Retinal pigment epithelial cell (primary cell): ENCODE measurements at regions not wholly inside any gene's neighbourhood (a gene's known extent, or its start where the extent isn't known, plus 50 kb on each side); places are given as distances from the start of the nearest gene placed in this dataset.

Experiments
- DNase-seq: peaks from one replicate; pipeline ENCODE4 v3.0.0-alpha.2; 2010; ENCODE audit warnings: low read depth
- H3K4me3 ChIP-seq: 2 replicates; pipeline ENCODE4 v1.5.1; 2011; ENCODE audit warnings: mild to moderate bottlenecking, low read length, control low read depth, moderate library complexity
- TF ChIP-seq, protein P1 (sequence below): conservative IDR thresholded peaks from 2 replicates; pipeline ENCODE4 v1.5.1; 2011; ENCODE audit warnings: low read depth, low read length, control low read depth, inconsistent platforms

DNA sequence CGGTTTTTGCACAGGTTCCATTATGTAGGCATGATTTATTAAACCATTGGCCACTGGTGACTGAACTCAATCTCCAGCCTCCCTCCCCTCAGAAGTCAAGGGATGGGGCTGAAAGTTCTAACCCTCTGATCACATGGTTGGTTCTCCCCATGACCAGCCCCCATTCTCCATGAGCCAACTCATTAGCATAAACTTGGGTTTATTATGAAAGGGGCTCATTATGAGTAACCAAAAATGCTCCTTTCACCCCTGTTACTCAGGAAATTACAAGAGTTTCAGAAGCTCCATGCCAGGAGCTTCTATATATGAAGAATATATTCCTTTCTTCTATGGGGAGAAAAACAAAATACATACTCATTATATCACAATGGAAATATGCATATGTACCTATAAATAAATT lies 555.3 kb downstream of the HS3ST4 start:
- H3K4me3 ChIP-seq = no peak overlapping the region
- no peak for DNase-seq
- TF ChIP-seq, protein P1, sequence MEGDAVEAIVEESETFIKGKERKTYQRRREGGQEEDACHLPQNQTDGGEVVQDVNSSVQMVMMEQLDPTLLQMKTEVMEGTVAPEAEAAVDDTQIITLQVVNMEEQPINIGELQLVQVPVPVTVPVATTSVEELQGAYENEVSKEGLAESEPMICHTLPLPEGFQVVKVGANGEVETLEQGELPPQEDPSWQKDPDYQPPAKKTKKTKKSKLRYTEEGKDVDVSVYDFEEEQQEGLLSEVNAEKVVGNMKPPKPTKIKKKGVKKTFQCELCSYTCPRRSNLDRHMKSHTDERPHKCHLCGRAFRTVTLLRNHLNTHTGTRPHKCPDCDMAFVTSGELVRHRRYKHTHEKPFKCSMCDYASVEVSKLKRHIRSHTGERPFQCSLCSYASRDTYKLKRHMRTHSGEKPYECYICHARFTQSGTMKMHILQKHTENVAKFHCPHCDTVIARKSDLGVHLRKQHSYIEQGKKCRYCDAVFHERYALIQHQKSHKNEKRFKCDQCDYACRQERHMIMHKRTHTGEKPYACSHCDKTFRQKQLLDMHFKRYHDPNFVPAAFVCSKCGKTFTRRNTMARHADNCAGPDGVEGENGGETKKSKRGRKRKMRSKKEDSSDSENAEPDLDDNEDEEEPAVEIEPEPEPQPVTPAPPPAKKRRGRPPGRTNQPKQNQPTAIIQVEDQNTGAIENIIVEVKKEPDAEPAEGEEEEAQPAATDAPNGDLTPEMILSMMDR = no peak

DNA sequence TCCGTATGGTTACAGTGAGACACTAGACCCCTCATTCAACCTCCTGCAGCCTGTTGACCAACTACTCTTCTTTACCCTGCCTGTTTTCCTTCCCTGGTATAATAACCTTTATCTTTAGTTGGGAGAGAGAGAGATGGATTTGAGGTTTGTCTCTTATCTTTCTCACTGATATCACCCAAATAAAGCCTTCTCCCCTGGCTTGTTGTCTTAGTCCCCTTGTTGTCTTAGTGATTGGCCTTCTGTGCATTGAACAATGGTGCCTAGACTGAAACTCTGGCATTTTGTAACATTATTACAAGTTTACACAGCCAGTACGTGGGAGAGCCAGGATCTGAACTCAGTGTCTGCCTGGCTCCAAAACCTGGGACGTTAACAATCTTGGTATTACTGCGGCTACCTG lies 560.8 kb downstream of the HS3ST4 start:
- no peak for DNase-seq
- TF ChIP-seq, protein P1 = no peak
- H3K4me3 ChIP-seq = no peak overlapping the region

- H3K4me3 ChIP-seq = no peak overlapping the region
- TF ChIP-seq, protein P1 = no peak
- DNase-seq = no peak
Observed at GRCh38 chr16:26261621-26262020, 569.9 kb downstream of the HS3ST4 start.

- TF ChIP-seq, protein P1 = no peak
- no peak overlapping the region for H3K4me3 ChIP-seq
- no peak for DNase-seq
Observed at GRCh38 chr16:26263406-26263805, 571.6 kb downstream of the HS3ST4 start.

DNA sequence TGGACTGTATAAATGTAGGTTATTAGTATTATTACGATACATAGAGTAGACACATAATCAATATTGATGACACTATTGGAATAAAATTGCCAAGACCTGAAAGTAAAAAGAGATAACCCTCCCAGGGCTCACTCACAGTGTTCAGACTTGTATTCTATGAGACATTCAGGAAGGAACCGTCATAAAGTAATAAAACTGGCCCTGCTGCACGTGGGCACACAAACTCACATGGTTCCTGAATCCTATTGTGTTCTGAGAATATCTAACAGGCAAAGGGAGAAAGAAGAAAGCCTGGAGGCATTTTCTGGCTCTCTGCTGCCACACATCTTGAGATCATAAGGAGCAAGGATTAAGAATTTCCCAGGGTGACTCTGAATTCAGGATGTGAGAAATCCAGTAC lies 575.9 kb downstream of the HS3ST4 start:
- H3K4me3 ChIP-seq = no peak overlapping the region
- no peak for DNase-seq
- TF ChIP-seq, protein P1 = no peak

GRCh38 chr16:26269673-26270072 lies 577.9 kb downstream of the HS3ST4 start:
- TF ChIP-seq, protein P1 = no peak
- H3K4me3 ChIP-seq = no peak overlapping the region
- no peak for DNase-seq

DNA sequence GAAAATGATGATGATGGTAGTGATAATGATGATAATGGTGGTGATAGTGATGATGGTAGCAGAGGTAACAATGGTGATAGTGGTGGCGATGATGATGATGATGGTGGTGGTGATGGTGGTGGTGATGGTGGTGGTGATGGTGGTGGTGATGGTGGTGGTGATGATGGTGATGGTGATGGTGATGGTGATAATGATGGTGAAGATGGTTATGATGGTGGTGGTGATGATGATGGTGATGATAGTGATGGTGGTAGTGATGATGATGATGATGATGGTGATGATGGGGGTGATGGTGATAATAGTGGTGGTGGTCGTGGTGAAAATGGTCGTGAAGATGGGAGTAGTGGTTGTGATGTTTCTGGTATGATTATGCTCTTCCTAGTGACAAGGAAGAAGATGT lies 581.8 kb downstream of the HS3ST4 start:
- DNase-seq = no peak
- no peak overlapping the region for H3K4me3 ChIP-seq
- TF ChIP-seq, protein P1 = no peak
